ENCODE measurements at regions not wholly inside any gene's neighbourhood (a gene's known extent, or its start where the extent isn't known, plus 50 kb on each side); places are given as distances from the start of the nearest gene placed in this dataset.

DNA sequence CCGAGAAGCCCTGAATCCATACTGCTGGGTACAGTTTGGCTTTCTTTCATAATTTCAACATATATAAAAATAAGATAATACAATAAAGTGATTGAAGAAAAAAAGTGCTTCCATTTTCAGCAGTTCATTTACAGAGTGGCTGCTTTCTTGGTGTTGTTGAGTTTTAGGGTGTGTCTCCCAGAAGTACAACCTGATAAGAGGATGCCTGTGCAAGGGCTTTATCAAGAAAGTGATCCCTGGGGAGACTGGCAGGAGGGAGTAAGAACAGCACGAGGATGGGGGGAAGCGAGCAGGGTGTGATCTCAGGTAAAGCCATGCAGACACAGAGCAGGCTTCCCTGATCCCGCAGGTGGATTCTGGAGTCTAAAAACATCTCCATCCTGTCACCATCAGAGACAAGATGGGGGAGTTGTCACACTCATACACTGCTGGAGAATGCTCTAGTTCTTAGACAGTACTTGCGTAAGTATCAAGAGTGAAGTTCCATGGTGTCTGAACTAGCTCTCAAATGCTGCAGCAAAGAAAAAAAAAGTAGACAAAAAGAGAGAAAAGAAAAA is 395.9 kb downstream of the CDH26 start:
- CTCF ChIA-PET (ENCODE audit: partially characterized antibody): interaction anchor here (0.6 kb wide), 1 partner anchor 506 kb away, joined by 3 read pairs; no protein-coding TSS in a partner anchor
- no peak overlapping the region for H2BK12ac ChIP-seq (ENCODE audit: low read depth, low read length)
- TF ChIP-seq ASH2L (IDR thresholded peaks at IDR 0.05; ENCODE audit: low read length): no peak
- no peak for TF ChIP-seq EGR1 (IDR thresholded peaks at IDR 0.05; ENCODE audit: borderline replicate concordance, low read depth, low read length)
- no peak for TF ChIP-seq ZNF274 (IDR thresholded peaks at IDR 0.05; ENCODE audit: borderline replicate concordance, extremely low read depth, low read length)
- no peak for TF ChIP-seq SUZ12 (IDR thresholded peaks at IDR 0.05; ENCODE audit: low read length)
- no peak for TF ChIP-seq NANOG (IDR thresholded peaks at IDR 0.05; ENCODE audit: insufficient read depth, low read depth, low read length, poor library complexity, severe bottlenecking)
- TF ChIP-seq RFX5 (IDR thresholded peaks at IDR 0.05; ENCODE audit: borderline replicate concordance, low read depth, low read length): no peak
- no peak for TF ChIP-seq CBX8 (IDR thresholded peaks at IDR 0.05; ENCODE audit: borderline replicate concordance, low read depth, low read length)
- TF ChIP-seq, protein P1, sequence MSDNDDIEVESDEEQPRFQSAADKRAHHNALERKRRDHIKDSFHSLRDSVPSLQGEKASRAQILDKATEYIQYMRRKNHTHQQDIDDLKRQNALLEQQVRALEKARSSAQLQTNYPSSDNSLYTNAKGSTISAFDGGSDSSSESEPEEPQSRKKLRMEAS (IDR thresholded peaks at IDR 0.05): no peak
- TF ChIP-seq SAP30 (IDR thresholded peaks at IDR 0.05; ENCODE audit: insufficient read depth, insufficient replicate concordance, low read length): no peak
- no peak for TF ChIP-seq CTBP2 (IDR thresholded peaks at IDR 0.05; ENCODE audit: borderline replicate concordance, insufficient read depth, insufficient read length, low read length)
- no peak for TF ChIP-seq SRF (IDR thresholded peaks at IDR 0.05; ENCODE audit: low read depth, low read length)
- TF ChIP-seq HDAC6 (IDR thresholded peaks at IDR 0.05; ENCODE audit: low read depth, low read length): no peak
- no peak for TF ChIP-seq RAD21 (IDR thresholded peaks at IDR 0.05 in 1 of 2, conservative IDR thresholded peaks at IDR 0.05 in 1 of 2; ENCODE audit: low read depth in 2 of 2, low read length in 2 of 2)

More for the DNA sequence above, 395.9 kb downstream of the CDH26 start:
- Histone ChIP-seq H3K23ac (ENCODE audit: insufficient read length) (no peak overlapping the region), H3K4ac (replicated peaks; ENCODE audit: insufficient read length, low read depth, low read length) (no peak overlapping the region), H2BK15ac (ENCODE audit: low read length) (no peak overlapping the region), H2BK5ac (ENCODE audit: low read depth, low read length) (no peak overlapping the region), H4K5ac (ENCODE audit: insufficient read length, low read depth, low read length) (no peak overlapping the region), H3K4me3 (ENCODE audit: extremely low read depth in 1 of 4, insufficient read depth in 2 of 4, low read depth in 3 of 4, low read length in 4 of 4) (no peak overlapping the region), H3K23me2 (ENCODE audit: low read depth, low read length) (no peaks in the 10 kb centered on the region), H3K9me3 (ENCODE audit: insufficient read depth in 2 of 2, low read depth in 1 of 2, low read length in 1 of 2) (peaks cover 0 to 4% of the 10 kb centered on the region in 2 experiments; a peak in 2 of 4 replicates), H3K27me3 (replicated peaks in 1 of 4; ENCODE audit: control insufficient read depth in 3 of 4, extremely low read depth in 1 of 4, insufficient read depth in 3 of 4, low read length in 3 of 4) (no peaks in the 10 kb centered on the region), H2BK120ac (replicated peaks; ENCODE audit: low read depth, low read length) (no peak overlapping the region), H2AFZ (ENCODE audit: low read length) (no peak overlapping the region), H4K91ac (replicated peaks; ENCODE audit: insufficient read length, low read length) (no peak overlapping the region), H3K79me2 (ENCODE audit: control insufficient read depth in 1 of 2, insufficient read depth in 2 of 2, low read length in 2 of 2) (no peaks in the 10 kb centered on the region), H3K27ac (ENCODE audit: low read depth, low read length) (no peak overlapping the region), H3K9ac (replicated peaks in 1 of 4; ENCODE audit: extremely low read depth in 1 of 4, low read depth in 3 of 4, low read length in 3 of 4) (no peak overlapping the region), H2BK20ac (ENCODE audit: low read length) (no peak overlapping the region), H3K56ac (replicated peaks; ENCODE audit: insufficient read length, low read depth, low read length) (no peak overlapping the region), H3K4me1 (replicated peaks in 1 of 4; ENCODE audit: control insufficient read depth in 3 of 4, insufficient read depth in 4 of 4, low read length in 3 of 4) (no peaks in the 10 kb centered on the region; a peak in 1 of 7 replicates), H3K79me1 (ENCODE audit: low read depth, low read length) (no peaks in the 10 kb centered on the region), H3K18ac (ENCODE audit: extremely low read depth, low read length) (no peak overlapping the region), H3K36me3 (ENCODE audit: control insufficient read depth in 2 of 4, insufficient read depth in 4 of 4, low read length in 3 of 4) (no peaks in the 10 kb centered on the region), H4K20me1 (replicated peaks in 1 of 2; ENCODE audit: control insufficient read depth in 1 of 2, insufficient read depth in 2 of 2, low read length in 2 of 2) (no peaks in the 10 kb centered on the region), H3K4me2 (ENCODE audit: insufficient read depth in 1 of 2, low read depth in 2 of 2, low read length in 2 of 2) (no peak overlapping the region), H3K14ac (ENCODE audit: insufficient read length) (no peak overlapping the region), H4K8ac (ENCODE audit: extremely low read depth, insufficient read depth, low read length) (no peak overlapping the region), H2AK5ac (ENCODE audit: low read depth, low read length) (no peak overlapping the region)
- no peak for DNase-seq (ENCODE audit: low read depth in 1 of 2, low spot score in 2 of 2)
- POLR2A ChIA-PET (ENCODE audit: partially characterized antibody): no interaction called here
- WGBS, 2 experiments (ENCODE audit: extremely low coverage in 1 of 2, insufficient coverage in 1 of 2, insufficient read length in 1 of 2, insufficient replicate concordance in 2 of 2, low coverage in 1 of 2, low lambda C conversion rate in 2 of 2, missing lambda C conversion rate in 1 of 2): 87% methylated on average over 5 of the region's 5 CpGs; no CpG with 5 or more reads in 1 of the 2 experiments
- no peak for FAIRE-seq

Data from H1 (cell line).